OCI-LY7 (cell line): ENCODE measurements at regions not wholly inside any gene's neighbourhood (a gene's known extent, or its start where the extent isn't known, plus 50 kb on each side); places are given as distances from the start of the nearest gene placed in this dataset.

Experiments used
- BruUV-seq: library from RNA; stranded (reverse); fragments of 400-500 nt; replicated peaks from 2 replicates; lab custom pipeline; 2021; lab: Mats Ljungman, UMichigan
- CTCF ChIA-PET: fragments of 300-600 bp; sonication (Branson Sonifier 250); formaldehyde crosslinking; loops from one replicate; lab custom pipeline; 2022; ENCODE audit warnings: antibody characterized with exemption; ENCODE audit not compliant: unreplicated experiment; lab: Charles Lee
- POLR2A ChIA-PET: fragments of 300-600 bp; sonication (Branson Sonifier 250); formaldehyde crosslinking; loops from one replicate; lab custom pipeline; 2022; ENCODE audit warnings: antibody characterized with exemption; lab: Charles Lee
- DNase-seq: peaks from one replicate; pipeline ENCODE4 v3.0.0-alpha.2; 2015; ENCODE audit warnings: low spot score
- H2AFZ ChIP-seq: fragments of 200-600 bp; sonication (generic), shearing (Covaris generic); 2 replicates; pipeline ENCODE4 v1.6.1; 2014; ENCODE audit warnings: mild to moderate bottlenecking, antibody characterized with exemption, low read length, moderate library complexity
- H3K27ac ChIP-seq: fragments of 200-600 bp; sonication (generic); 2 replicates; pipeline ENCODE4 v1.5.1; 2014; ENCODE audit warnings: mixed run types, low read depth, mild to moderate bottlenecking, moderate library complexity, low read length, inconsistent platforms; ENCODE audit not compliant: poor library complexity, severe bottlenecking
- H3K36me3 ChIP-seq: fragments of 200-600 bp; sonication (generic); 2 replicates; pipeline ENCODE4 v1.6.1; 2014; ENCODE audit warnings: mild to moderate bottlenecking, antibody characterized with exemption, low read length, moderate library complexity, mixed read lengths; ENCODE audit not compliant: insufficient read depth
- H3K4me1 ChIP-seq: fragments of 200-600 bp; sonication (generic); 2 replicates; pipeline ENCODE4 v1.5.1; 2014; ENCODE audit warnings: mild to moderate bottlenecking, low read length; ENCODE audit not compliant: insufficient read depth, poor library complexity, severe bottlenecking
- H3K4me2 ChIP-seq: fragments of 200-600 bp; sonication (generic); 2 replicates; pipeline ENCODE4 v1.6.1; 2014; ENCODE audit warnings: mild to moderate bottlenecking, low read length
- H3K4me3 ChIP-seq: fragments of 200-600 bp; sonication (generic); 2 replicates; pipeline ENCODE4 v1.5.1; 2014; ENCODE audit warnings: mild to moderate bottlenecking, low read depth, low read length; ENCODE audit not compliant: poor library complexity, severe bottlenecking
- H3K79me2 ChIP-seq: fragments of 200-600 bp; sonication (generic); 2 replicates; pipeline ENCODE4 v1.6.1; 2016; ENCODE audit warnings: low read depth, mild to moderate bottlenecking, low read length, moderate library complexity, mixed read lengths; ENCODE audit not compliant: insufficient read depth
- H3K9me2 ChIP-seq: fragments of 200-600 bp; sonication (generic); 2 replicates; pipeline ENCODE4 v1.6.1; 2016; ENCODE audit warnings: mild to moderate bottlenecking, low read length, mixed read lengths; ENCODE audit not compliant: insufficient read depth
- H3K9me3 ChIP-seq: fragments of 200-600 bp; sonication (generic); 2 replicates; pipeline ENCODE4 v1.6.1; 2014; ENCODE audit warnings: mild to moderate bottlenecking, mixed run types, low read length, mixed read lengths
- H4K20me1 ChIP-seq: fragments of 200-600 bp; sonication (generic); 2 replicates; pipeline ENCODE4 v1.6.1; 2014; ENCODE audit warnings: mild to moderate bottlenecking, antibody characterized with exemption, low read length, moderate library complexity, mixed read lengths; ENCODE audit not compliant: insufficient read depth
- EZH2phosphoT487 ChIP-seq: fragments of 200-600 bp; sonication (generic); IDR thresholded peaks from 2 replicates; pipeline ENCODE4 v1.6.1; 2018; ENCODE audit warnings: low read depth, borderline replicate concordance, mild to moderate bottlenecking, mixed run types, antibody characterized with exemption, low read length, moderate library complexity, mixed read lengths
- intact Hi-C: fragments of 100-400 bp; cut with micrococcal nuclease; formaldehyde crosslinking; loops from one replicate; pipeline ENCODE4 v1.10.0; 2022; ENCODE audit not compliant: unreplicated experiment
- TF ChIP-seq, protein P1 (sequence below): fragments of 200-600 bp; sonication (generic); conservative IDR thresholded peaks from 2 replicates; pipeline ENCODE4 v1.5.1; 2014; ENCODE audit warnings: mild to moderate bottlenecking, antibody characterized with exemption, low read length, moderate library complexity, mixed read lengths

DNA sequence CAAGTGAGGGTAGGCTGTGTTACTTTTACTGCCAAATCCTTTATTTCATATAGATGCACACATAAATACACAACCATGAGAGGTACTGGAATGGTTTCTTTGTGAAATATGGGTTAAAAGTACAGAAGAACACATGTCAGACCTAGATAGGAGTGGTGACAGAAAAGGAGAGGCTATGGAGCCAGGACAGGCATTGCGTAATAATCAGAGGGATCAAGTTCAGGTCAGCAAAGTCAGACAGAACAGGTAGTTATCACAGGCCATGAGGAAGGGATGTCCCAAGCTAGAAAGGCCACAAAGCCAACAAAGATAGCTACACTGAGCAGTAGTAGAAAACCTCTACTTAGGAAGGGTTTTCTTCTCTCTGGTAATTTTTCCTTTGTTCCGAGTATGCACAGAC, 272.6 kb downstream of the KCNN2 start:
- Histone ChIP-seq H3K4me1 (no peaks in the 10 kb centered on the region), H3K9me3 (no peaks in the 10 kb centered on the region), H3K9me2 (no peaks in the 10 kb centered on the region), H3K36me3 (no peaks in the 10 kb centered on the region), H2AFZ (no peak overlapping the region), H3K79me2 (no peaks in the 10 kb centered on the region), H4K20me1 (no peaks in the 10 kb centered on the region), H3K4me3 (no peak overlapping the region), H3K4me2 (no peak overlapping the region), H3K27ac (no peak overlapping the region)
- TF ChIP-seq, protein P1, sequence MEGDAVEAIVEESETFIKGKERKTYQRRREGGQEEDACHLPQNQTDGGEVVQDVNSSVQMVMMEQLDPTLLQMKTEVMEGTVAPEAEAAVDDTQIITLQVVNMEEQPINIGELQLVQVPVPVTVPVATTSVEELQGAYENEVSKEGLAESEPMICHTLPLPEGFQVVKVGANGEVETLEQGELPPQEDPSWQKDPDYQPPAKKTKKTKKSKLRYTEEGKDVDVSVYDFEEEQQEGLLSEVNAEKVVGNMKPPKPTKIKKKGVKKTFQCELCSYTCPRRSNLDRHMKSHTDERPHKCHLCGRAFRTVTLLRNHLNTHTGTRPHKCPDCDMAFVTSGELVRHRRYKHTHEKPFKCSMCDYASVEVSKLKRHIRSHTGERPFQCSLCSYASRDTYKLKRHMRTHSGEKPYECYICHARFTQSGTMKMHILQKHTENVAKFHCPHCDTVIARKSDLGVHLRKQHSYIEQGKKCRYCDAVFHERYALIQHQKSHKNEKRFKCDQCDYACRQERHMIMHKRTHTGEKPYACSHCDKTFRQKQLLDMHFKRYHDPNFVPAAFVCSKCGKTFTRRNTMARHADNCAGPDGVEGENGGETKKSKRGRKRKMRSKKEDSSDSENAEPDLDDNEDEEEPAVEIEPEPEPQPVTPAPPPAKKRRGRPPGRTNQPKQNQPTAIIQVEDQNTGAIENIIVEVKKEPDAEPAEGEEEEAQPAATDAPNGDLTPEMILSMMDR: no peak
- TF ChIP-seq EZH2phosphoT487: no peak
- ChIA-PET POLR2A (no interaction called here), CTCF (no interaction called here)
- no TSS peak for BruUV-seq
- intact Hi-C loops: no loop called here
- DNase-seq: no peak

DNA sequence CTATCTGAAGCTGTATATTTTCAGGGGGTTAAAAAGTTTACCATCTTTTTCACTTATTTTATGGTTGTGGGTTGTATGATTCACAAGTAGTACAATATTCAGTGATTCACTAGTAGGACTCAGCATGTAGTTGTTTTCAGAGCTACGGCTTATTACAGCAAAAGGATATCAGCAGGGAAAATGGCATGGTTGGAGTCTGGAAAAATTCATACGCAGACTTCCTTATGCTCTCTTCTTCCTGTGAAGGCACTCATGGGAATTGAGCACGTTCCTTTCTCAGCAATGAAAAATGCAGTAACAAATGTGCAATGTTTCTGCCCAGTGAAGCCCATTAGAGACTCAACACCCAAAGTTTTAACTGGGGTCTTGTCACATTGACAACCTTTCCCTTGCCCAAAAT, 250.5 kb downstream of the KCNN2 start:
- CTCF ChIA-PET: no interaction called here
- H3K4me3 ChIP-seq: no peak overlapping the region
- no peak overlapping the region for H3K4me2 ChIP-seq
- DNase-seq: no peak
- no peaks in the 10 kb centered on the region for H4K20me1 ChIP-seq
- TF ChIP-seq, protein P1: no peak
- no peak for TF ChIP-seq EZH2phosphoT487
- H3K27ac ChIP-seq: no peak overlapping the region
- H3K9me3 ChIP-seq: no peaks in the 10 kb centered on the region
- H3K36me3 ChIP-seq: no peaks in the 10 kb centered on the region
- BruUV-seq: no TSS peak
- no peak overlapping the region for H2AFZ ChIP-seq
- H3K9me2 ChIP-seq: no peaks in the 10 kb centered on the region
- no peaks in the 10 kb centered on the region for H3K4me1 ChIP-seq
- POLR2A ChIA-PET: no interaction called here
- intact Hi-C loops: no loop called here
- H3K79me2 ChIP-seq: no peaks in the 10 kb centered on the region

DNA sequence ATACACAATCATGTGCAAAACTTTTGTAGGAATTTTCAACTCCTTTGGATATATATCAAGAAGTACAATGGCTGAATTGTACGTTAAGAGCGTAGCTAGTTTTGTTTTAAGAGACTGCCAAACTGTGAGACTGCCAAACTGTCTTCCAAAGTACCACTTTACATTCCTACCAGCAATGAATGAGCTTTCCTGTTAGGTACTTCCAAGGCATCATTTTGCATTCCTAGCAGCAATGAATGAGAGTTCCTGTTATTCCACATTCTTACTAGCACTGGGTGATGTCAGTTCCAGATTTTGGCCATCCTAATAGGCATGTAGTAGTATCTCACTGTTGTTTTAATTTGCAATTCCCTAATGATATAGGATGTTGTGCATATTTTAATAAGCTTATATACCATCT, 219.3 kb downstream of the KCNN2 start:
- POLR2A ChIA-PET: interaction anchor here (0.8 kb wide), 1 partner anchor 44 kb away, joined by 3 read pairs; no protein-coding TSS in a partner anchor
- no peaks in the 10 kb centered on the region for H3K4me1 ChIP-seq
- no peaks in the 10 kb centered on the region for H3K36me3 ChIP-seq
- BruUV-seq: no TSS peak
- H3K9me3 ChIP-seq: no peaks in the 10 kb centered on the region
- no peak for TF ChIP-seq EZH2phosphoT487
- TF ChIP-seq, protein P1: no peak
- H3K79me2 ChIP-seq: no peaks in the 10 kb centered on the region
- no peaks in the 10 kb centered on the region for H3K9me2 ChIP-seq
- intact Hi-C loops: no loop called here
- H4K20me1 ChIP-seq: no peaks in the 10 kb centered on the region
- H3K4me2 ChIP-seq: no peak overlapping the region
- no peak overlapping the region for H3K4me3 ChIP-seq
- no peak overlapping the region for H2AFZ ChIP-seq
- H3K27ac ChIP-seq: no peak overlapping the region
- CTCF ChIA-PET: no interaction called here
- DNase-seq: no peak
